ENCODE measurements at regions not wholly inside any gene's neighbourhood (a gene's known extent, or its start where the extent isn't known, plus 50 kb on each side); places are given as distances from the start of the nearest gene placed in this dataset.

GRCh38 chr9:86471171-86471815, 117.1 kb upstream of the TUT7 start:
- H3K27ac ChIP-seq (ENCODE audit: low read length in 2 of 2), result no peak overlapping the region
- WGBS (ENCODE audit: insufficient coverage), result 92% methylated on average over 7 of the region's 7 CpGs
- no peaks in the 10 kb centered on the region for H4K20me1 ChIP-seq (ENCODE audit: control insufficient read depth, insufficient read depth, low read length, poor library complexity, severe bottlenecking)
- no peak overlapping the region for H3K27ac Mint-ChIP-seq
- ChIA-PET POLR2A (no interaction called here), CTCF (no interaction called here)
- no peaks in the 10 kb centered on the region for H3K4me1 Mint-ChIP-seq
- no peak overlapping the region for H3K9ac ChIP-seq (ENCODE audit: low read length)
- H3K4me3 ChIP-seq (ENCODE audit: control extremely low read depth in 1 of 5, extremely low read depth in 1 of 5, insufficient read depth in 1 of 5, low read depth in 2 of 5, low read length in 4 of 5), result no peak overlapping the region
- intact Hi-C loops (cut with micrococcal nuclease), result no loop called here
- peaks cover 17% of the 10 kb centered on the region for H3K27me3 Mint-ChIP-seq
- H3K27me3 ChIP-seq (replicated peaks in 1 of 4; ENCODE audit: control extremely low read depth in 1 of 4, control insufficient read depth in 3 of 4, insufficient read depth in 4 of 4, low read length in 3 of 4), result no peaks in the 10 kb centered on the region
- DNase-seq, result no peak
- H3K4me2 ChIP-seq (replicated peaks; ENCODE audit: low read depth, low read length, poor library complexity, severe bottlenecking), result no peak overlapping the region
- H3K4me3 Mint-ChIP-seq, result no peak overlapping the region
- no peak for ATAC-seq (ENCODE audit: low read depth)
- H3K36me3 ChIP-seq (replicated peaks in 1 of 2; ENCODE audit: control extremely low read depth in 1 of 2, control insufficient read depth in 1 of 2, extremely low read depth in 1 of 2, insufficient read depth in 2 of 2, low read length in 1 of 2), result no peaks in the 10 kb centered on the region
- H3K9me3 Mint-ChIP-seq (ENCODE audit: insufficient read depth), result peaks cover 4% of the 10 kb centered on the region
- H2AFZ ChIP-seq (ENCODE audit: insufficient read depth, low read depth, low read length, poor library complexity, severe bottlenecking), result no peak overlapping the region
- H3K9me3 ChIP-seq (ENCODE audit: control extremely low read depth in 1 of 3, control insufficient read depth in 2 of 3, insufficient read depth in 1 of 3, low read length in 2 of 3), result no peaks in the 10 kb centered on the region
- no peaks in the 10 kb centered on the region for H3K79me2 ChIP-seq (ENCODE audit: control insufficient read depth, insufficient read depth, low read length)
- H3K4me1 ChIP-seq (ENCODE audit: control insufficient read depth in 2 of 2, insufficient read depth in 2 of 2, low read length in 2 of 2), result no peaks in the 10 kb centered on the region
- TF ChIP-seq EZH2 (IDR thresholded peaks at IDR 0.05; ENCODE audit: borderline replicate concordance, insufficient read depth, low read depth, low read length, poor library complexity, severe bottlenecking), result no peak
- TF ChIP-seq CTCF (IDR thresholded peaks at IDR 0.05), result no peak

- no peaks in the 10 kb centered on the region for H3K36me3 ChIP-seq (replicated peaks in 1 of 2; ENCODE audit: control extremely low read depth in 1 of 2, control insufficient read depth in 1 of 2, extremely low read depth in 1 of 2, insufficient read depth in 2 of 2, low read length in 1 of 2)
- DNase-seq (no peak), ATAC-seq (ENCODE audit: low read depth) (no peak)
- no peaks in the 10 kb centered on the region for H3K4me1 Mint-ChIP-seq
- CTCF ChIA-PET, result no interaction called here
- no peaks in the 10 kb centered on the region for H4K20me1 ChIP-seq (ENCODE audit: control insufficient read depth, insufficient read depth, low read length, poor library complexity, severe bottlenecking)
- no peaks in the 10 kb centered on the region for H3K27me3 ChIP-seq (replicated peaks in 1 of 4; ENCODE audit: control extremely low read depth in 1 of 4, control insufficient read depth in 3 of 4, insufficient read depth in 4 of 4, low read length in 3 of 4)
- no peaks in the 10 kb centered on the region for H3K9me3 ChIP-seq (ENCODE audit: control extremely low read depth in 1 of 3, control insufficient read depth in 2 of 3, insufficient read depth in 1 of 3, low read length in 2 of 3)
- H3K27ac Mint-ChIP-seq, result no peak overlapping the region
- TF ChIP-seq EZH2 (IDR thresholded peaks at IDR 0.05; ENCODE audit: borderline replicate concordance, insufficient read depth, low read depth, low read length, poor library complexity, severe bottlenecking), result no peak
- no peak for TF ChIP-seq CTCF (IDR thresholded peaks at IDR 0.05)
- intact Hi-C loops (cut with micrococcal nuclease), result no loop called here
- peaks cover 21% of the 10 kb centered on the region for H3K27me3 Mint-ChIP-seq
- H3K4me2 ChIP-seq (replicated peaks; ENCODE audit: low read depth, low read length, poor library complexity, severe bottlenecking), result no peak overlapping the region
- H2AFZ ChIP-seq (ENCODE audit: insufficient read depth, low read depth, low read length, poor library complexity, severe bottlenecking), result no peak overlapping the region
- H3K9me3 Mint-ChIP-seq (ENCODE audit: insufficient read depth), result peaks cover 4% of the 10 kb centered on the region
- WGBS (ENCODE audit: insufficient coverage), result no CpG with 5 or more reads among the region's 1 CpG
- no peaks in the 10 kb centered on the region for H3K79me2 ChIP-seq (ENCODE audit: control insufficient read depth, insufficient read depth, low read length)
- H3K4me3 Mint-ChIP-seq, result no peak overlapping the region
- H3K4me3 ChIP-seq (ENCODE audit: control extremely low read depth in 1 of 5, extremely low read depth in 1 of 5, insufficient read depth in 1 of 5, low read depth in 2 of 5, low read length in 4 of 5), result no peak overlapping the region
- H3K4me1 ChIP-seq (ENCODE audit: control insufficient read depth in 2 of 2, insufficient read depth in 2 of 2, low read length in 2 of 2), result no peaks in the 10 kb centered on the region
- POLR2A ChIA-PET, result no interaction called here
- no peak overlapping the region for H3K27ac ChIP-seq (ENCODE audit: low read length in 2 of 2)
- H3K9ac ChIP-seq (ENCODE audit: low read length), result no peak overlapping the region
These were observed 116.1 kb upstream of the TUT7 start for GRCh38 chr9:86470326-86470725.
